Activated CD4-positive, alpha-beta T cell treated with anti-CD3 and anti-CD28 coated beads, Interleukin-2, amount 10 ng/mL, durations not matched to agents 24 days and 14 days (primary cell): ENCODE measurements at regions not wholly inside any gene's neighbourhood (a gene's known extent, or its start where the extent isn't known, plus 50 kb on each side); places are given as distances from the start of the nearest gene placed in this dataset.
"Not testable (repeated sequence)": the region's sequence is repeated elsewhere in the genome, so short reads cannot be mapped to it uniquely, and the experiment has no call there.

Experiments used
- DNase-seq: peaks from one replicate; pipeline ENCODE4 v3.0.0; 2022
- H3K27ac Mint-ChIP-seq: one replicate; pipeline ENCODE4 v1.8.0; 2022; ENCODE audit warnings: mild to moderate bottlenecking, mixed read lengths
- H3K27me3 Mint-ChIP-seq: one replicate; pipeline ENCODE4 v1.8.0; 2022; ENCODE audit warnings: mixed read lengths
- H3K36me3 Mint-ChIP-seq: one replicate; pipeline ENCODE4 v1.8.0; 2022; ENCODE audit warnings: low read depth, mild to moderate bottlenecking, mixed read lengths
- H3K4me1 Mint-ChIP-seq: one replicate; pipeline ENCODE4 v1.8.0; 2021; ENCODE audit warnings: mixed read lengths
- H3K4me3 Mint-ChIP-seq: one replicate; pipeline ENCODE4 v1.8.0; 2022; ENCODE audit warnings: mild to moderate bottlenecking, moderate library complexity, mixed read lengths
- H3K9me3 Mint-ChIP-seq: one replicate; pipeline ENCODE4 v1.8.0; 2021; ENCODE audit warnings: mixed read lengths
- intact Hi-C: fragments of 100-400 bp; cut with micrococcal nuclease; formaldehyde crosslinking; loops from one replicate; pipeline ENCODE4 v1.15.1; 2023

GRCh38 chr21:28614791-28615190, 377.9 kb downstream of the LTN1 start:
- no peak overlapping the region for H3K4me3 Mint-ChIP-seq
- no peak overlapping the region for H3K27ac Mint-ChIP-seq
- H3K36me3 Mint-ChIP-seq: peaks cover 4% of the 10 kb centered on the region

DNA sequence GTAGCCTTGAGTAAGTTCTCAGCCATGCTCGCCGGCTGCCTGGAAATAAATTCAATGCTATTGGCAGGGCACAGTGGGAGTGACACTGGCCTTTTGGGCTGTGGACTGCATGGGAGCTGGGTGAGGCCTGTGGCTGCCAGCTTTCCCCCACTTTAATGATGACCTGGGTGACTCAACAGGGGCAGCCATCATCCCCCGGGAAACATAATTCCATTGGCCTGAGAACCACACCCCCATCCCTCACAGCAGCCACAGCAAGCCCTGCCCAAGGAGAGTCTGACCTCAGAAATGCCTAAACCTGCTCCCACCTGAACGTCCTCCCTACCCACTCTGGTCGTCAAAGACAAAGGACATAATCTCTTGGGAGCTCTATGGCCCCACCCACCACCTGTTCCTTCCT, 384.0 kb downstream of the LTN1 start:
- intact Hi-C loops: no loop called here
- Mint-ChIP-seq H3K4me3 (no peak overlapping the region), H3K27ac (no peak overlapping the region), H3K36me3 (peaks cover 4% of the 10 kb centered on the region), H3K27me3 (no peaks in the 10 kb centered on the region), H3K9me3 (peaks cover 23% of the 10 kb centered on the region), H3K4me1 (peaks cover 14% of the 10 kb centered on the region)
- DNase-seq: no peak

More at GRCh38 chr21:28614791-28615190, 377.9 kb downstream of the LTN1 start:
- Mint-ChIP-seq H3K27me3 (no peaks in the 10 kb centered on the region), H3K9me3 (peaks cover 9% of the 10 kb centered on the region), H3K4me1 (no peaks in the 10 kb centered on the region)
- intact Hi-C loops: no loop called here
- DNase-seq: no peak

DNA sequence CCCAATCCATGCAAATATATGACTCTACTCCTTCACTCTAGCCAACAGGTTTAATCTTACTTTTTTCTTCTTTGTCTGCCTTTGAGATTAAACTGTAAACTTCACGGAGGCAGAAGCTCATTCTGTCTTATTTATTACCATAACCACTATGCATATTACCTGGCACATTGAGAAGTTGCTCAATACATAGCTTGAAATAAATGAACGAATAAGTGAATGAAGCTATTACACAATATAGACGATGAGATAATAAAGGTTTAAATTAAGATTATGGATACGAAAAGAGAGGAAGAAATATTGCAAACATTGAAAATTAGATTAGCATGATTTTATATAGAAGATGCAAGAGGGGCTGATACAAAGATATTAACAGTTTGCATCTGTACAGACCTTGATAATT, 385.1 kb downstream of the LTN1 start:
- Mint-ChIP-seq H3K27ac (no peak overlapping the region), H3K36me3 (peaks cover 8% of the 10 kb centered on the region), H3K9me3 (peaks cover 27% of the 10 kb centered on the region), H3K27me3 (no peaks in the 10 kb centered on the region), H3K4me3 (no peak overlapping the region), H3K4me1 (peaks cover 14% of the 10 kb centered on the region)
- intact Hi-C loops: no loop called here
- no peak for DNase-seq

GRCh38 chr21:28604946-28605537, 387.6 kb downstream of the LTN1 start:
- peak overlapping the region; percentile 48 for H3K4me3 Mint-ChIP-seq
- peaks cover 25% of the 10 kb centered on the region for H3K9me3 Mint-ChIP-seq

DNA sequence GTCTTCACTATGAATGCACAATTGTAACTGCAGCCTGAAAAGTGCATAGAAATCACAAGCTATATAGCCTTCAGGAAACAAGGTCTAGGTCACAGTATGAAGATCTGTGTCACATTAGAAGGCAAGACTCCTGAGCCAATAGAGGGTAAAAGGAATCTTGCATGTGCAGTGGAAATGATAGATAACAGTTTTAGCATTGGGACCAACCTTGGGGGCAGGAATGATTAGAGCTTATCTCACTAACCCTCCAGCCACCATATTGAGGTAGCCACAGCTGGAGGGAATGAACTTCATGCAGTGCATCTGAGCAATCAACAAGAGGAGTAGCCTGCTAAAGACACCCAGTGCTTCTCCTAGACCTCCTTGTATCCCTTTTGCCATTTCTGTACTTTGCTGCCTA, 390.1 kb downstream of the LTN1 start:
- Mint-ChIP-seq H3K27ac (no peak overlapping the region), H3K9me3 (peaks cover 22% of the 10 kb centered on the region), H3K36me3 (peaks cover 19% of the 10 kb centered on the region), H3K4me1 (peaks cover 11% of the 10 kb centered on the region), H3K4me3 (no peak overlapping the region), H3K27me3 (no peaks in the 10 kb centered on the region)
- DNase-seq: no peak
- intact Hi-C loops: no loop called here

More at GRCh38 chr21:28604946-28605537, 387.6 kb downstream of the LTN1 start:
- Mint-ChIP-seq H3K27me3 (no peaks in the 10 kb centered on the region), H3K27ac (no peak overlapping the region), H3K4me1 (peaks cover 14% of the 10 kb centered on the region), H3K36me3 (peaks cover 14% of the 10 kb centered on the region)
- DNase-seq: peak; percentile 64
- intact Hi-C loops: no loop called here

DNA sequence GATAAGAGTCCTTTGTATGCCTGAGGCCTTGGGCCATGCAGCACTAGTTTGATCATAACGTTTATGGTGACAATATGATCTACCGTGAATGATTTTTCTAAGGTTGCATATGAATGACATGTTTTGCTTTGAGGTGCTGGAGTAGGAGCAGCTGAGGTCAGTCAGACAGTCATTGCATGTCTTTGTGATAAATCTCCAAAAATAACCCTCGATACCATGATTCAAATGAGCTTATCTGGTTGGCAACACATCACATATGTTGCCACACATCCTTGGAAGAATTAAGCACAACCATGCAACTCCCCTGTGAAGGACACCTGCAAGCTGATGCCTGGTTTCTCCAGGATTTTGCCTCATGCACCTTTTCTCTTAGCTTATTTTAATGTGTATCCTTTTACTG, 394.5 kb downstream of the LTN1 start:
- intact Hi-C loops: no loop called here
- Mint-ChIP-seq H3K27me3 (no peaks in the 10 kb centered on the region), H3K4me1 (no peaks in the 10 kb centered on the region), H3K4me3 (no peak overlapping the region), H3K9me3 (peaks cover 16% of the 10 kb centered on the region), H3K27ac (no peak overlapping the region), H3K36me3 (peaks cover 19% of the 10 kb centered on the region)
- no peak for DNase-seq

DNA sequence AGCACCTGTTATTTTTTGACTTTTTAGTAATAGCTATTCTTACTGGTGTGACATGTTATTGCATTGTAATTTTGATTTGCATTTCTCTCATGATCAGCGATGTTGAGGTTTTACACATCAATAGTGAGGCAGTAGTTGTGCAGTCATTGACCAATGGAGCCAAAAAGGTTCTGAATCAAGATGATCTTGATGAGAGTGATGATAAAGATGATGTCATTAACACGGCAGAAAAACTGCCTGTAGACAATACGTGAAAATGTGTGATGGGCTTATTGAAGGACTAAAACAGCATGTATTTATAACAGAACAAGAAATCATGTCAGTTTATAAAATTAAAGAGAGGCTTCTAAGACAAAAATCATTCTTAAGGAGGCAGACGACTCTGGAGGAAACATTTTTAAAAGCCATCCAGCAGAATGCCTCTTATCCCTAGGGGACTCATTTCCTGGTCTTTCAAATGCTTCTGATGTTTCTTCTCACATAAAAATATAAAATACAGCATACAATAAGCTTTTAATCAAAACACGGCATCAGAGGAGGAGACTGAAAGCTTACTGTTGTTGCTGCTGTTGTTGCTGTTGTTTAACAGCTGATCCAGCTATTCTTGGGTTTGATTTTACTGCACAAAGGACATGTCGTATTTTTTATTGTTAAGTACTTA, 400.3 kb downstream of the LTN1 start:
- no peaks in the 10 kb centered on the region for H3K36me3 Mint-ChIP-seq
- no peaks in the 10 kb centered on the region for H3K27me3 Mint-ChIP-seq
- no peak for DNase-seq
- no peak overlapping the region for H3K27ac Mint-ChIP-seq
- no peaks in the 10 kb centered on the region for H3K4me1 Mint-ChIP-seq
- no peak overlapping the region for H3K4me3 Mint-ChIP-seq
- H3K9me3 Mint-ChIP-seq: no peaks in the 10 kb centered on the region
- intact Hi-C loops: no loop called here

GRCh38 chr21:28590676-28591075, 402.0 kb downstream of the LTN1 start:
- Mint-ChIP-seq H3K27ac (no peak overlapping the region), H3K36me3 (no peaks in the 10 kb centered on the region), H3K4me1 (no peaks in the 10 kb centered on the region), H3K4me3 (no peak overlapping the region), H3K27me3 (no peaks in the 10 kb centered on the region), H3K9me3 (no peaks in the 10 kb centered on the region)
- DNase-seq: no peak
- intact Hi-C loops: no loop called here

GRCh38 chr21:28590026-28590425, 402.7 kb downstream of the LTN1 start:
- intact Hi-C loops: no loop called here
- DNase-seq: no peak
- H3K9me3 Mint-ChIP-seq: no peaks in the 10 kb centered on the region
- H3K27ac Mint-ChIP-seq: no peak overlapping the region
- H3K36me3 Mint-ChIP-seq: no peaks in the 10 kb centered on the region
- H3K4me1 Mint-ChIP-seq: no peaks in the 10 kb centered on the region
- no peak overlapping the region for H3K4me3 Mint-ChIP-seq
- no peaks in the 10 kb centered on the region for H3K27me3 Mint-ChIP-seq

DNA sequence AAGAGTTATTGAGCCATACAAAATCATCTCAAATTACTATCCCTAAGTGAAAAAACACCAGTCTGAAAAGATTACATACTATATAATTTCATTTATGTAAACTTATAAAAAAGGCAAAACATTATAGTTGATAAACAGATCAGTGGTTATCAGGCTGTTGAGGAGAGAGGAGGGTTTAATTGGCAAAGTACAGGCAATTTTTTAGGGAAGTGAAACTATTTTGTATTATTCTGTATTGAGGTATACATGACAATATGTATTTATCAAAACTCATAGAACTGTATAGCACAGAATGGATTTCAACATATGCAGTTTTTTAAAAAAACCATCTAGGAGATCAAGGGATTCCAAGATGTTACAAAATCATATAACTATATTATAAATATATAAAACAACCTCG, 403.7 kb downstream of the LTN1 start:
- intact Hi-C loops: no loop called here
- no peaks in the 10 kb centered on the region for H3K36me3 Mint-ChIP-seq
- no peak overlapping the region for H3K27ac Mint-ChIP-seq
- H3K4me3 Mint-ChIP-seq: no peak overlapping the region
- no peak for DNase-seq
- no peaks in the 10 kb centered on the region for H3K9me3 Mint-ChIP-seq
- no peaks in the 10 kb centered on the region for H3K27me3 Mint-ChIP-seq
- H3K4me1 Mint-ChIP-seq: no peaks in the 10 kb centered on the region

- DNase-seq: no peak
- H3K27me3 Mint-ChIP-seq: no peaks in the 10 kb centered on the region
- H3K36me3 Mint-ChIP-seq: no peaks in the 10 kb centered on the region
- H3K4me1 Mint-ChIP-seq: no peaks in the 10 kb centered on the region
- no peaks in the 10 kb centered on the region for H3K9me3 Mint-ChIP-seq
- no peak overlapping the region for H3K27ac Mint-ChIP-seq
- no peak overlapping the region for H3K4me3 Mint-ChIP-seq
- intact Hi-C loops: no loop called here
Measured at GRCh38 chr21:28587748-28588147, 404.9 kb downstream of the LTN1 start.

GRCh38 chr21:28581976-28582375, 410.7 kb downstream of the LTN1 start:
- H3K27me3 Mint-ChIP-seq: no peaks in the 10 kb centered on the region
- intact Hi-C loops: no loop called here
- no peak for DNase-seq
- H3K27ac Mint-ChIP-seq: no peak overlapping the region
- peaks cover 3% of the 10 kb centered on the region for H3K36me3 Mint-ChIP-seq
- H3K9me3 Mint-ChIP-seq: no peaks in the 10 kb centered on the region
- no peaks in the 10 kb centered on the region for H3K4me1 Mint-ChIP-seq
- H3K4me3 Mint-ChIP-seq: no peak overlapping the region

DNA sequence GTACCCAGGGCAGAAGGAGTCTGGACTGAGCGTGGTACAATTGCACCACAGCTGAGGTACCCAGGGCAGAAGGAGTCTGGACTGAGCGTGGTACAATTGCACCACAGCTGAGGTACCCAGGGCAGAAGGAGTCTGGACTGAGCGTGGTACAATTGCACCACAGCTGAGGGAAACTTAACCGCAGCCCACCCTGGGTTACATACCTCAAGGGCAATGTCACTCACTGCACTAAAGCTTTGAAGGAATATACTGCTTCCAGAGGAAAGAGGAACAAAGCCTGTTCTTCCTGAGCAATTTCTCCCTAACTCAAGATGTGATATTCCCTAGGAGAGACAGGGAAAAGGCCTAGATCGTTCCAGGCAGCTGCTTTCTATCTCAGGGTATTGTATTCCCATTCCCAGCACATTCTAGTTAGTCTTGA, 411.4 kb downstream of the LTN1 start:
- H3K36me3 Mint-ChIP-seq, H3K4me1 Mint-ChIP-seq, H3K4me3 Mint-ChIP-seq, DNase-seq, H3K27me3 Mint-ChIP-seq, H3K27ac Mint-ChIP-seq, H3K9me3 Mint-ChIP-seq, intact Hi-C loops: not testable (repeated sequence)

GRCh38 chr21:28580585-28580984, 412.1 kb downstream of the LTN1 start:
- Mint-ChIP-seq H3K27me3 (no peaks in the 10 kb centered on the region), H3K4me1 (no peaks in the 10 kb centered on the region), H3K36me3 (peaks cover 8% of the 10 kb centered on the region), H3K4me3 (no peak overlapping the region), H3K9me3 (peaks cover 2% of the 10 kb centered on the region), H3K27ac (no peak overlapping the region)
- intact Hi-C loops: no loop called here
- no peak for DNase-seq
